ENCODE measurements at regions not wholly inside any gene's neighbourhood (a gene's known extent, or its start where the extent isn't known, plus 50 kb on each side); places are given as distances from the start of the nearest gene placed in this dataset.
"Not testable (repeated sequence)": the region's sequence is repeated elsewhere in the genome, so short reads cannot be mapped to it uniquely, and the experiment has no call there.

GRCh38 chr12:34257093-34257492 lies 234.8 kb downstream of the ALG10 start:
- no peak for DNase-seq
- no peaks in the 10 kb centered on the region for H3K27me3 ChIP-seq (ENCODE audit: low read depth)
- intact Hi-C loops (cut with DNase I): no loop called here
- ATAC-seq: no peak
- TF ChIP-seq, protein P1, sequence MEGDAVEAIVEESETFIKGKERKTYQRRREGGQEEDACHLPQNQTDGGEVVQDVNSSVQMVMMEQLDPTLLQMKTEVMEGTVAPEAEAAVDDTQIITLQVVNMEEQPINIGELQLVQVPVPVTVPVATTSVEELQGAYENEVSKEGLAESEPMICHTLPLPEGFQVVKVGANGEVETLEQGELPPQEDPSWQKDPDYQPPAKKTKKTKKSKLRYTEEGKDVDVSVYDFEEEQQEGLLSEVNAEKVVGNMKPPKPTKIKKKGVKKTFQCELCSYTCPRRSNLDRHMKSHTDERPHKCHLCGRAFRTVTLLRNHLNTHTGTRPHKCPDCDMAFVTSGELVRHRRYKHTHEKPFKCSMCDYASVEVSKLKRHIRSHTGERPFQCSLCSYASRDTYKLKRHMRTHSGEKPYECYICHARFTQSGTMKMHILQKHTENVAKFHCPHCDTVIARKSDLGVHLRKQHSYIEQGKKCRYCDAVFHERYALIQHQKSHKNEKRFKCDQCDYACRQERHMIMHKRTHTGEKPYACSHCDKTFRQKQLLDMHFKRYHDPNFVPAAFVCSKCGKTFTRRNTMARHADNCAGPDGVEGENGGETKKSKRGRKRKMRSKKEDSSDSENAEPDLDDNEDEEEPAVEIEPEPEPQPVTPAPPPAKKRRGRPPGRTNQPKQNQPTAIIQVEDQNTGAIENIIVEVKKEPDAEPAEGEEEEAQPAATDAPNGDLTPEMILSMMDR (IDR thresholded peaks at IDR 0.05): no peak
- no peak overlapping the region for H3K27ac ChIP-seq
- H3K4me3 ChIP-seq: no peak overlapping the region
- no peaks in the 10 kb centered on the region for H3K36me3 ChIP-seq
- H3K4me1 ChIP-seq: no peaks in the 10 kb centered on the region
- H3K9me3 ChIP-seq: no peaks in the 10 kb centered on the region

- ATAC-seq; H3K4me3 ChIP-seq; H3K27me3 ChIP-seq (ENCODE audit: low read depth); H3K27ac ChIP-seq; H3K9me3 ChIP-seq; H3K36me3 ChIP-seq; intact Hi-C loops (cut with DNase I); DNase-seq; H3K4me1 ChIP-seq: not testable (repeated sequence)
These were observed 239.8 kb downstream of the ALG10 start for GRCh38 chr12:34262140-34262539.

- Histone ChIP-seq H3K27me3 (ENCODE audit: low read depth) (no peaks in the 10 kb centered on the region), H3K27ac (no peak overlapping the region), H3K4me1 (no peaks in the 10 kb centered on the region), H3K9me3 (no peaks in the 10 kb centered on the region), H3K36me3 (no peaks in the 10 kb centered on the region), H3K4me3 (no peak overlapping the region)
- TF ChIP-seq, protein P1 (IDR thresholded peaks at IDR 0.05): no peak
- DNase-seq (no peak), ATAC-seq (no peak)
- intact Hi-C loops (cut with DNase I): no loop called here
These were observed 241.8 kb downstream of the ALG10 start for GRCh38 chr12:34264110-34264509.

DNA sequence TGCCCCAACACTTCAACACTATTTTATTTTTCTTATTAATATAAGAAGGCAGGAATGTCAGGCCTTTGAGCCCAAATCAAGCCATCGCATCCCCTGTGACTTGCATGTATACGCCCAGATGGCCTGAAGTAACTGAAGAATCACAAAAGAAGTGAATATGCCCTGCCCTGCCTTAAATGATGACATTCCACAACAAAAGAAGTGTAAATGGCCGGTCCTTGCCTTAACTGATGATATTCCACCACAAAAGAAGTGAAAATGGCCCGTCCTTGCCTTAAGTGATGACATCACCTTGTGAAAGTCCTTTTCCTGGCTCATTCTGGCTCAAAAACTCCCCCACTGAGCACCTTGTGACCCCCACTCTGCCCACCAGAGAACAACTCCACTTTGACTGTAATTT lies 251.4 kb downstream of the ALG10 start:
- intact Hi-C loops (cut with DNase I): not testable (repeated sequence)

GRCh38 chr12:34275129-34275528 lies 252.8 kb downstream of the ALG10 start:
- TF ChIP-seq, protein P1 (IDR thresholded peaks at IDR 0.05): no peak
- DNase-seq (no peak), ATAC-seq (no peak)
- no peaks in the 10 kb centered on the region for H3K4me1 ChIP-seq
- no peak overlapping the region for H3K27ac ChIP-seq
- H3K36me3 ChIP-seq: no peaks in the 10 kb centered on the region
- H3K27me3 ChIP-seq (ENCODE audit: low read depth): no peaks in the 10 kb centered on the region
- intact Hi-C loops (cut with DNase I): no loop called here
- no peaks in the 10 kb centered on the region for H3K9me3 ChIP-seq
- no peak overlapping the region for H3K4me3 ChIP-seq

More for the DNA sequence above, 251.4 kb downstream of the ALG10 start:
- H3K4me1 ChIP-seq; H3K4me3 ChIP-seq; ATAC-seq; DNase-seq; H3K27me3 ChIP-seq (ENCODE audit: low read depth); H3K9me3 ChIP-seq; H3K27ac ChIP-seq; H3K36me3 ChIP-seq: not testable (repeated sequence)

DNA sequence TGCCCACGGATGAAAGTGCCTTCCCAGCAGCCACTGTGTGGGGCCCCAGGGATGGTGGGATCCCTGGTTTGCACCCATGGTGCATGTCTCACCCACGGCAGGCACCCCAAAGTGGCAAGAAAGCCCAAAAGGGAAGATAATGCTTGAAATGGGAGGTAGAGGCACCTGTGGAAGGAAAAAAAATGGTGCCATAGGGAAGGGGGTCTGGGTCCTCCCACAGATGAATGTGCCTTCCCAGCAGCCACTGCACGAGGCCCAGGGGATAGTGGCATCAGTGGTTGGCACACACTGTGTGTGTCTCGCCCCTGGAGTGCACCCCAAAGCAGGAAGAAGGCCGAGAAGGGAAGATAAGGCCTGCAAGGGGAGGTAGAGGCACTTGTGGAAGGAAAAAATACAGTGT lies 264.2 kb downstream of the ALG10 start:
- no peak for ATAC-seq
- no peaks in the 10 kb centered on the region for H3K4me1 ChIP-seq

More for the DNA sequence above, 264.2 kb downstream of the ALG10 start:
- intact Hi-C loops (cut with DNase I): no loop called here
- H3K4me3 ChIP-seq: no peak overlapping the region
- no peaks in the 10 kb centered on the region for H3K27me3 ChIP-seq (ENCODE audit: low read depth)
- H3K9me3 ChIP-seq: peaks cover 35% of the 10 kb centered on the region
- TF ChIP-seq, protein P1 (IDR thresholded peaks at IDR 0.05): no peak
- no peak for DNase-seq
- no peaks in the 10 kb centered on the region for H3K36me3 ChIP-seq
- no peak overlapping the region for H3K27ac ChIP-seq
